Activated CD8-positive, alpha-beta memory T cell treated with anti-CD3 and anti-CD28 coated beads, Interleukin-2, amount 50 U/mL, for 24 hours (primary cell): ENCODE measurements at regions not wholly inside any gene's neighbourhood (a gene's known extent, or its start where the extent isn't known, plus 50 kb on each side); places are given as distances from the start of the nearest gene placed in this dataset.
"Not testable (repeated sequence)": the region's sequence is repeated elsewhere in the genome, so short reads cannot be mapped to it uniquely, and the experiment has no call there.

ENCODE experiments used
- DNase-seq: peaks from one replicate; pipeline ENCODE4 v3.0.0-alpha.2; 2020; ENCODE audit errors: extremely low read depth

GRCh38 chr4:38279077-38279476 lies 318.9 kb downstream of the PTTG2 start:
- DNase-seq, result no peak

GRCh38 chr4:38279650-38280322 lies 319.6 kb downstream of the PTTG2 start:
- DNase-seq, result no peak

GRCh38 chr4:38280323-38280706 lies 320.1 kb downstream of the PTTG2 start:
- DNase-seq, result no peak

- no peak for DNase-seq
These were observed 321.3 kb downstream of the PTTG2 start for GRCh38 chr4:38281371-38282071.

- no peak for DNase-seq
These were observed 323.5 kb downstream of the PTTG2 start for GRCh38 chr4:38283724-38284123.

GRCh38 chr4:38284294-38285030 lies 324.3 kb downstream of the PTTG2 start:
- no peak for DNase-seq

GRCh38 chr4:38287101-38287851 lies 327.1 kb downstream of the PTTG2 start:
- DNase-seq, result no peak

- no peak for DNase-seq
These were observed 329.4 kb downstream of the PTTG2 start for GRCh38 chr4:38289553-38289952.

GRCh38 chr4:38290366-38290765 lies 330.2 kb downstream of the PTTG2 start:
- DNase-seq, result no peak

GRCh38 chr4:38290914-38291313 lies 330.7 kb downstream of the PTTG2 start:
- no peak for DNase-seq

GRCh38 chr4:38292529-38292928 lies 332.3 kb downstream of the PTTG2 start:
- no peak for DNase-seq

- no peak for DNase-seq
These were observed 334.0 kb downstream of the PTTG2 start for GRCh38 chr4:38294238-38294637.

- no peak for DNase-seq
These were observed 336.9 kb downstream of the PTTG2 start for GRCh38 chr4:38297061-38297460.

- no peak for DNase-seq
These were observed 338.9 kb downstream of the PTTG2 start for GRCh38 chr4:38298868-38299713.

- no peak for DNase-seq
These were observed 342.7 kb downstream of the PTTG2 start for GRCh38 chr4:38302910-38303309.

- not testable (repeated sequence) for DNase-seq
These were observed 344.3 kb downstream of the PTTG2 start for GRCh38 chr4:38304460-38304859.

GRCh38 chr4:38306482-38307071 lies 346.4 kb downstream of the PTTG2 start:
- peak; percentile 9 for DNase-seq

GRCh38 chr4:38308728-38309311 lies 348.6 kb downstream of the PTTG2 start:
- no peak for DNase-seq

GRCh38 chr4:38309471-38309870 lies 349.3 kb downstream of the PTTG2 start:
- DNase-seq, result no peak

- peak; percentile 35 for DNase-seq
These were observed 350.3 kb downstream of the PTTG2 start for GRCh38 chr4:38310446-38311043.
